GM12878 (cell line): ENCODE measurements at regions not wholly inside any gene's neighbourhood (a gene's known extent, or its start where the extent isn't known, plus 50 kb on each side); places are given as distances from the start of the nearest gene placed in this dataset.

Experiments used
- ATAC-seq: fragments of 200-7000 bp; cut with Tn5 transposase; 3 replicates; pipeline ENCODE4 v1.9.1; 2020; ENCODE audit warnings: mild to moderate bottlenecking, moderate library complexity
- BruUV-seq: library from RNA; stranded (reverse); fragments of 400-500 nt; replicated peaks from 2 replicates; lab custom pipeline; 2021; lab: Mats Ljungman, UMichigan
- CTCF ChIA-PET: fragments of 300-600 bp; sonication (Branson Sonifier 250); formaldehyde crosslinking; extraction: SDS; loops from one replicate; lab custom pipeline; 2021; ENCODE audit warnings: inconsistent platforms; lab: Yijun Ruan, JAX
- POLR2A ChIA-PET: fragments of 350-600 bp; formaldehyde crosslinking; extraction: SDS; loops from one replicate; lab custom pipeline; 2021; ENCODE audit warnings: inconsistent platforms; lab: Charles Lee
- RAD21 ChIA-PET: fragments of 300-600 bp; sonication (Branson Sonifier 250); formaldehyde crosslinking; loops from one replicate; lab custom pipeline; 2023; ENCODE audit warnings: antibody characterized with exemption; ENCODE audit not compliant: unreplicated experiment; lab: Charles Lee
- SMC1A ChIA-PET: fragments of 300-600 bp; sonication (Branson Sonifier 250); formaldehyde crosslinking; loops from one replicate; lab custom pipeline; 2023; ENCODE audit not compliant: unreplicated experiment, uncharacterized antibody; lab: Charles Lee
- DNase-seq: peaks from one replicate; pipeline ENCODE4 v3.0.0-alpha.2; 2011; ENCODE audit warnings: low read depth, low spot score
- FAIRE-seq: peaks from 3 replicates; lab custom pipeline; 2011; peaks lifted over from hg19 to GRCh38; lab: Jason Lieb, UNC
- H2AFZ ChIP-seq: 2 replicates; pipeline ENCODE4 v1.6.0; 2011; ENCODE audit warnings: low read depth, low read length, control low read depth; ENCODE audit not compliant: control insufficient read depth
- H3K27ac ChIP-seq: 2 replicates; pipeline ENCODE4 v1.5.1; 2011; ENCODE audit warnings: control low read depth; ENCODE audit not compliant: control insufficient read depth, insufficient read depth
- H3K27me3 ChIP-seq, 2 experiments: replicated peaks in 1 of 2; 2 replicates each; pipeline versions ENCODE4 v1.6.0 to v1.6.1; 2011; ENCODE audit warnings: low read length in 1 of 2; ENCODE audit not compliant: control insufficient read depth in 2 of 2, insufficient read depth in 2 of 2
- H3K36me3 ChIP-seq, 2 experiments: 2 replicates each; pipeline ENCODE4 v1.5.1; 2011; ENCODE audit warnings: low read length in 1 of 2; ENCODE audit not compliant: control insufficient read depth in 2 of 2, insufficient read depth in 2 of 2
- H3K4me1 ChIP-seq: 2 replicates; pipeline ENCODE4 v1.6.1; 2011; ENCODE audit warnings: mild to moderate bottlenecking, low read length, moderate library complexity, mixed read lengths; ENCODE audit not compliant: control insufficient read depth, insufficient read depth
- H3K4me2 ChIP-seq: 2 replicates; pipeline ENCODE4 v1.6.0; 2011; ENCODE audit warnings: control low read depth; ENCODE audit not compliant: control insufficient read depth, insufficient read depth
- H3K4me3 ChIP-seq: fragments of 200-600 bp; sonication (generic); 2 replicates; pipeline ENCODE4 v1.5.1; 2016
- H3K79me2 ChIP-seq: 2 replicates; pipeline ENCODE4 v1.6.0; 2011; ENCODE audit warnings: low read length; ENCODE audit not compliant: control insufficient read depth, insufficient read depth
- H3K9ac ChIP-seq: 2 replicates; pipeline ENCODE4 v1.8.0; 2011; ENCODE audit warnings: low read length, control low read depth, mixed read lengths; ENCODE audit not compliant: control insufficient read depth, insufficient read depth
- H3K9me3 ChIP-seq: replicated peaks from 3 replicates; pipeline ENCODE4 v1.5.1; 2011; ENCODE audit warnings: mild to moderate bottlenecking, low read length; ENCODE audit not compliant: control insufficient read depth, insufficient read depth
- H4K20me1 ChIP-seq: 2 replicates; pipeline ENCODE4 v1.6.0; 2011; ENCODE audit not compliant: control insufficient read depth, insufficient read depth
- BCL3 ChIP-seq: IDR thresholded peaks from 2 replicates; pipeline ENCODE4 v1.6.1; 2011; ENCODE audit warnings: borderline replicate concordance, low read depth, mild to moderate bottlenecking, moderate library complexity, low read length; ENCODE audit not compliant: insufficient read depth, poor library complexity, severe bottlenecking
- HSF1 ChIP-seq: fragments of 150-350 bp; IDR thresholded peaks from 2 replicates; pipeline ENCODE4 v1.6.1; 2014; ENCODE audit warnings: mild to moderate bottlenecking, low read depth, low read length
- IRF3 ChIP-seq: fragments of 450-650 bp; IDR thresholded peaks from 2 replicates; pipeline ENCODE4 v1.6.1; 2014; ENCODE audit warnings: mild to moderate bottlenecking
- MLLT1 ChIP-seq: fragments of 450-650 bp; IDR thresholded peaks from 2 replicates; pipeline ENCODE4 v1.6.1; 2016; ENCODE audit warnings: mild to moderate bottlenecking
- POLR2AphosphoS5 ChIP-seq: IDR thresholded peaks from 2 replicates; pipeline ENCODE4 v1.6.1; 2011; ENCODE audit warnings: mild to moderate bottlenecking, low read length, inconsistent platforms
- STAT1 ChIP-seq: fragments of 450-650 bp; conservative IDR thresholded peaks from 2 replicates; pipeline ENCODE4 v1.6.1; 2014; ENCODE audit warnings: antibody characterized with exemption, mild to moderate bottlenecking
- TCF12 ChIP-seq: IDR thresholded peaks from 2 replicates; pipeline ENCODE4 v1.6.1; 2011; ENCODE audit warnings: low read depth, mild to moderate bottlenecking, low read length
- WGBS: methylation state at CpG from one replicate; pipeline ENCODE4 v1.1.6; 2016; ENCODE audit warnings: low lambda C conversion rate; ENCODE audit not compliant: insufficient replicate concordance, insufficient coverage; ENCODE audit errors: missing lambda C conversion rate; 5-methylcytosine and 5-hydroxymethylcytosine counted together
- in situ Hi-C: fragments of 300-500 bp; cut with MboI; formaldehyde crosslinking; loops from 9 replicates; pipeline ENCODE4 v1.14.3; 2018; ENCODE audit warnings: mixed read lengths
- intact Hi-C: fragments of 100-400 bp; cut with micrococcal nuclease; formaldehyde crosslinking; loops from one replicate; pipeline ENCODE4 v1.14.2; 2022; ENCODE audit not compliant: unreplicated experiment

- POLR2A ChIA-PET = no interaction called here
- SMC1A ChIA-PET = no interaction called here
- no TSS peak for BruUV-seq
- no peak for DNase-seq
- Histone ChIP-seq H3K36me3 (no peaks in the 10 kb centered on the region), H3K4me1 (no peaks in the 10 kb centered on the region)
- RAD21 ChIA-PET = no interaction called here
- ATAC-seq = no peak
- TF ChIP-seq MLLT1 (no peak), BCL3 (no peak), STAT1 (no peak), IRF3 (no peak), HSF1 (no peak), POLR2AphosphoS5 (no peak), TCF12 (no peak)
- TF ChIP-seq, all 136 proteins: peak for 0
- 4% methylated on average over 4 of the region's 4 CpGs for WGBS
- in situ Hi-C loops (no loop called here), intact Hi-C loops (no loop called here)
- Histone ChIP-seq H3K4me2 (no peak overlapping the region), H4K20me1 (no peaks in the 10 kb centered on the region), H3K27me3 (no peaks in the 10 kb centered on the region), H3K4me3 (no peak overlapping the region), H2AFZ (no peak overlapping the region), H3K79me2 (no peaks in the 10 kb centered on the region), H3K27ac (no peak overlapping the region), H3K9me3 (no peaks in the 10 kb centered on the region; the same call in 2 of the 3 replicates), H3K9ac (no peak overlapping the region)
- FAIRE-seq = no peak
- CTCF ChIA-PET = no interaction called here
Observed at GRCh38 chr14:81837304-81837703, 303.7 kb upstream of the SEL1L start.
